ENCODE measurements at regions not wholly inside any gene's neighbourhood (a gene's known extent, or its start where the extent isn't known, plus 50 kb on each side); places are given as distances from the start of the nearest gene placed in this dataset.

DNA sequence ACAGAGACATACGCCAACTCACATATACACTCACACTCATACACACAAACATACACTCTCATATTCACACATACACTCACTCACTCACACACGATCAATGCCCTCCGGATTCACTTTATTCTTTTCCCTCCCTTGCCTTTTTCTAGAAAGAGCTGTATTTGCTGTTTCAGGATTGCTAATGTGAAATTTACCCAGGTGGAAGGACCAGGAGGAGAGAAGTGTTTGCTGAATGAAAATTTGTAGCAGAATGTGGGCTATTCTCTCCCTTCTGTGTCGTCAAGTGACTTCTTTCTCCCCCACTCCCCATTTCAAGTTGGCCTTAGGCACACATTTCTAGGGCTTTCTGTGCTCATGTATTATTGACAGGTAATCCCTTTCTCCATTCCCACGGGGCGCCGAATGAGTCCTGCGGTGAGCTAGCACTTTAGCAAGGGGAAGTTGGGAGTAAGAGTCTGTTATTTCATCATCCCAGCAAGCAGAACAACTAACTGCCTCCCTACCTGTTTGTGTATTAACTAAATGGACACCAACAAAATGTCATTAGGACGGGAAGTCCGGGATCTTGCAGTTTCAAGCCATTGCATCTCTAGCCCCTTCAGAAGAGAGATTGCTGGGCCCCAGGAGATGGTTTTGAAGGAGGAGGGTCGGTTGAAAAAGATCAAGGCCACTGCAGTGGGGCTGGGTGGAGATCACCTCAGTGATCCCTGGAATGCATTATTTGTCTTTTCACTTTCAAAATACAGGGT is 97.1 kb upstream of the TAF11L2 start:
- TF ChIP-seq, protein P1, sequence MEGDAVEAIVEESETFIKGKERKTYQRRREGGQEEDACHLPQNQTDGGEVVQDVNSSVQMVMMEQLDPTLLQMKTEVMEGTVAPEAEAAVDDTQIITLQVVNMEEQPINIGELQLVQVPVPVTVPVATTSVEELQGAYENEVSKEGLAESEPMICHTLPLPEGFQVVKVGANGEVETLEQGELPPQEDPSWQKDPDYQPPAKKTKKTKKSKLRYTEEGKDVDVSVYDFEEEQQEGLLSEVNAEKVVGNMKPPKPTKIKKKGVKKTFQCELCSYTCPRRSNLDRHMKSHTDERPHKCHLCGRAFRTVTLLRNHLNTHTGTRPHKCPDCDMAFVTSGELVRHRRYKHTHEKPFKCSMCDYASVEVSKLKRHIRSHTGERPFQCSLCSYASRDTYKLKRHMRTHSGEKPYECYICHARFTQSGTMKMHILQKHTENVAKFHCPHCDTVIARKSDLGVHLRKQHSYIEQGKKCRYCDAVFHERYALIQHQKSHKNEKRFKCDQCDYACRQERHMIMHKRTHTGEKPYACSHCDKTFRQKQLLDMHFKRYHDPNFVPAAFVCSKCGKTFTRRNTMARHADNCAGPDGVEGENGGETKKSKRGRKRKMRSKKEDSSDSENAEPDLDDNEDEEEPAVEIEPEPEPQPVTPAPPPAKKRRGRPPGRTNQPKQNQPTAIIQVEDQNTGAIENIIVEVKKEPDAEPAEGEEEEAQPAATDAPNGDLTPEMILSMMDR (conservative IDR thresholded peaks at IDR 0.05; ENCODE audit: low read depth, low read length): no peak
- no peak for TF ChIP-seq EZH2 (IDR thresholded peaks at IDR 0.05; ENCODE audit: borderline replicate concordance, low read depth, low read length, poor library complexity, severe bottlenecking)
